Epidermal melanocyte (primary cell): ENCODE measurements at regions not wholly inside any gene's neighbourhood (a gene's known extent, or its start where the extent isn't known, plus 50 kb on each side); places are given as distances from the start of the nearest gene placed in this dataset.

Experiments
- DNase-seq: peaks from one replicate; pipeline ENCODE4 v3.0.0; 2011; ENCODE audit warnings: low spot score; ENCODE audit not compliant: insufficient read length

DNA sequence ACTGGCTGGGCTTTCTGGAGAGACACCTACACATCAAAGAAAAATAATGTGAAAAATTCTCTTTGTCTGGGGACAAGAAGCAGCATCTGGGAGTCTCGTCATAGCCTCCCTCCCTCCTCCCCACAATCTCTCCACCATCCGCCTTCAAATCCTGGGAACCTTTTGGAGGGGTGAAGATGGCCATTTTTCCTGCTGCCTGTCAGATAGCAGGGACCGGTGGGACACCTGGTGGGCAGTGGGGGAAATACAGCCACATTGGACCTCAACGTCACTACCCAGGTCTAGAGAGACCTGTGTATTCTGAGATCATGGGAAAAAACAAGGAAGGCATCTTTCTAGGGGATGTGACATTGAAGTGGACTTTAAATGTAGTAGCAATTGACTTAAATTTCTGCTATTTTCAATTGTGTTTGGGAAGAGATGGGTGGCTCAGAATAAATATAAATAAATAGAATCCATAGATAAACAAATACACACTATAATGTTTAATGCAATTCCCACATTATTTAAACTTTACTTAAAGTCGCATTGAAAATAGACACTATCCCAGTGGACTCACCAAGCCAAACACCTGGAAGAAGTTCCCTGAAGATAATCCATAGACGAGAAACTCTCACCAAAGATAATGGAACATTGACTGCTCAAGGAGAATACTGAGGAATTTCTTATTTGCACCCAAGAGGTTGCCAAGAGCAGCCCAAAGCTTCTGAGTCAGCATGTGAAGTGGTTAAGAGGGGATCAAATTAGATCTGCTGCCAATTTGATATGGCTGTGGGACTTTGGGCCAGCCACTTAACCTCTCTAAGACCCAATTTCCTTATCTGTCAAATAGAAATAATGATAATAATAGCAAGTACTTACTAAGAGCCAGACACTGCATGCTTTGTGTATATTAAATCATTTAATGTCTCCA lies 147.6 kb upstream of the CAMK1G start:
- peak; percentile 48 for DNase-seq

DNA sequence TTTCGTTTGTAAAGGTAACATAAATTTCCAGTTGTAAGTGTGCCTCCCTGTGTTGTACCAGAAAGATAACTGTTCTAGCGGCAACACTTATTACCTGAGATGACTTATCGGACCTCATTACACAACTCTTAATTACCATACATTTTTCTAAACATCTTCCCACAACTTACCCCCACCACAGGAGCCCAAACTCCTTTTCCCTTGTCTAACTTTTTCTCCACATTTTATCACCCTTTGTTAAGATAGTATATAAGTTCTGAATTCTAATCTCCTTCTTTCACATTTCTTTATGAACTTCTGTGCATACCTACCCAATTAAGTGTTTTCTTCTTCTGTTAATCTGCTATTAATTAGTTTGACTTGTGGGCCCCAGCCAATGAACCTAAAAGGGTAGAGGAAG lies 143.7 kb upstream of the CAMK1G start:
- DNase-seq = no peak

DNA sequence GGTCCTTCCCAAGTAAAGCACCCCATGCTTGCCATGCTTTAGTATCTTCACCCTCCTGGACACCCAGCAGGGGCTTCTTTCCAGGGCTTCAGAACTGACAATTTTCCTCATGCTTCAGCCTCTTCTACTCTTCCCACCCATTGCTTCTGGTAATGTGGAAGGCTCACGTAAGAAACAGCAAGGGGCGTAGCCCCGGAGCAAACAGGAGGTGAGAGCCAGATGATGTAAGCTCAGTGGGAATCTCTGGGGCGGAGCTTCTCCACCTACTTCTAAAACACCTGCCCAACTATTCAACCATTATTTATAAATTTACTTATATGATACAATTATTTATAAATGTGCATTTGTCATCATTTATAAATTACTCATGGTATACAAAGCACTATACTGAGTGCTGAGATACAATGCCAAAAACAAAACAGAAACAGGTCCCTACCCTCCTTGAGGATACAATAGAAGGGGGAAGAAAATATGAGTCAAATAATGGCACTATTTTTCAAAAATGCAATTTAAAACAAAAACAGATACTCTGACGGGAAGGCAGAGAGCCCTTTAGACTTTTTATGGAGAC lies 140.1 kb upstream of the CAMK1G start:
- no peak for DNase-seq

DNA sequence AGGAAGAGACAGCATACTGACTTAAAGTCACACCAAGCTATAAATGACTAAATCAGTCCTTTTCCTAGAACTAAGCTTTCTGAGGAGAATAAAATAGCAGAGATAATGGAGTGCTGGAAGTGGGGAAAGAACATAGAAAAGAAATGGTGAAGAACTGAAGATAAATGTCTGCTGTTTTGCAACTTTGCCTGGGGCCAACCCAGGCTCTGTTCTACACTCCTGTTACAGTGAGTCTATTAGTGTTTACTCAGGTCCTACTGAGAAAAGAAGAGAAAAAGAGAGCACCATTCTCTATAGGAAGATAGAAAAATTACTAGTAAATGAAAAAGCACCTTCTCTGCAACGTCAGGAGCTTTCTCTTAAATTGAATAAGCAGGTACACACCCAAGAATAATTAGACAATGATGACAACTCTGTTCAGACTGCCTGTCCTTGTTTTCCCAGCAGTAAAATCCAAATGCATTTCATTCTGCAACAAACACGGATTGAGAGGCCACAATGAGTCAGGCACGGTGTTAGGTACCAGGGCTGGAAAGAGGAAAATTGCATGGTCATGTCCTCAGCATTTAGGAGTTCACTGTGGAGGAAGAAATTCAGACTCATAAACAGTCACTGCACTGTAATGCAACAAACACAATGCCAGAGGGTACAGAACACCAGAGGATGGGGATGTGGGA lies 139.4 kb upstream of the CAMK1G start:
- DNase-seq = no peak

DNA sequence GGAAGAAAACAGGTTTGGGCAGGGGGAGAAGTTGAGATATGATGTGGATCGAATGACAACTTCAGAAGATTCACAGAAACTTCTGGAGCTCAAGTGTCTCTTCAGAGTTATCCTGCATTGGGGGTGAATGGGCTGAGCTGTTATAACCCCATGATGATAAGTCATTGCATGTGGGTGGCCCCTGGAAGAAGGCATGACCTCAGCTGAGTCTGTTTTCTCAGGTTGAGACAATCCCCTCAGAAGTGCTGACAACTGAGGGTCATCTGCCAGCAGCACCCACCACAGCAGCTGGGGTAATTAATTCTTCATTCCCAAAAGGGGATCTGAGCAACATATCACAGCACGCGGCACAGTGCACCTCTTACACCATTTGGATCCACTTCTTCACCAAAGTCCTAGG lies 138.6 kb upstream of the CAMK1G start:
- no peak for DNase-seq

DNA sequence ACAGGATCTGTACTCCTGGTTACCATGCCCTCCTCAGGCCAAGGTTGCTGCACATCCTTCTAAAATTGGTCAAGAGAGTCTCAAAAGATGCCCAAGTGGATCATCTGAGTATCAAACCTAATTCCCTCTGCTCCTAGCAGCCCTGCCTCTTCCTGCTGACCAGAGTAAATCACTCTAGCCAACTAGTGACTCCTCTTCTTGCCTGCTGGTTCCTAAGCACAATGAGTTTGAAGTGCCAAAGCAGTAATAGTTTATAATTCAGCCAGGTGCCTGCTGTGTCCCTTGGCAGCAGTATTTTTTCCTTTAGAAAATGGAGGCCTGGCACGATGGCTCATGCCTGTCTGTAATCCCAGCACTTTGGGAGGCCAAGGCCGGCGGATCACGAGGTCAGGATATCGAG lies 137.9 kb upstream of the CAMK1G start:
- DNase-seq = no peak

DNA sequence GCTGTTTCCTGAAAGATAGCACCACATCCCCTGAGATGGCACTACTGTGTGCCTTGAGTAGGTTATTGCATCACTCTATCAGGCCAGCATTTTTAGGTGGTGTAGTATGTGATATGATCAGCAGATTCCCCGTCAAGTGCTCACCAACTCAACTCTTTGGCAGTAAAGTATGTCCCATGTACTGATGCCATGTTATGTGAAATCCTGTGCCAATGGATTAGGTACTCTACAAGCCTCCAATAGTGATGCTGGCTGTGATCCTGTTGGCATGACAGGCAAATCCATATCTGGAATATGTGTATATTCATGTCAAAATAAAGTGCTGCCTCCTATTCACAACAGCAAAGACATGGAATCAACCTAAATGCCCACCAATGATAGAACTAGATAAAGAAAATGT lies 137.2 kb upstream of the CAMK1G start:
- no peak for DNase-seq

DNA sequence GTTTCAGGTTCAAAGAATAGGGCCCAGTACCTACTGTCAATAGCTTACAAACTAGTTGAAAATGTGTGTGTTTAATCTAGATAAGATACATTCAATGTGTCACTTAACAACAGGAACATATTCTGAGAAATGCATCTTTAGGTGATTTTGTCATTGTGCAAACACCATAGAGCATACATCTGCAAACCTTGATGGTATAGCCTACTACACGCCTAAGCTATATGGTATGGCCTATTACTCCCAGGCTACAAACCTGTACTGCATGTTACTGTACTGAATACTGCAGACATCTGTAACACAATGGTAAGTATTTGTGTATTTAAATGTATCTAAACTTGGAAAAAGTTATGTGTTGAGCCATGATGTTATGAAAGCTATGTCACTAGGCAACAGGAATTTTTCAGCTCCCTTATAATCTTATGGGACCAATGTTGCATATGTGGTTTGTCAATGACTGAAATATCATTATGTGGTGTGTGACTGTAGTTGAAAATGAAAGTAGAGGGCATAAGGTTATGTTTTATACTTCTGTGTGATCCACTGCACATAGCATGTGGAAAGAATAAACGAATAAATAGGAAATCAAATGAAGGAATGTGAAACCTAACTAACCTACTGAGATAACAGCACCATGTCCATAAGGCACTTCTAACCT lies 129.0 kb upstream of the CAMK1G start:
- DNase-seq = no peak

DNA sequence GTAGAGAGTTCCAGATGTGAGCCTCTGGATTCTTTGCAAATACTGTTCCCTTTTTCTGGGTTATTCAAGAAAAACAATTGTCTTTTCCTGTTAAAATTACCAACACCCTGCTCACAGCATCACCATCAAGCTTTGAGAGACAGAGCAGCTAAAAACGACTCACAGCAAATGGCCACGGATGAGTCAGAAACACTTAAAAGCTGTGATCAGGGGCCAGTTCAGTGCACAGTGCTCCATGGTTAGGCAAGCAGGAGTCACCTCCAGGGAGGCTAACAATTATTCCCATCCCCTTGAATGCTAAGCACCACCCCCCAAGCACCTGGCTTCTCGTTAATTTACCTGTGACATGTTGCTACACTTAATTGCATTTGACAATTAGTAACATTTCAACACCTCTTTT lies 128.4 kb upstream of the CAMK1G start:
- DNase-seq = no peak

DNA sequence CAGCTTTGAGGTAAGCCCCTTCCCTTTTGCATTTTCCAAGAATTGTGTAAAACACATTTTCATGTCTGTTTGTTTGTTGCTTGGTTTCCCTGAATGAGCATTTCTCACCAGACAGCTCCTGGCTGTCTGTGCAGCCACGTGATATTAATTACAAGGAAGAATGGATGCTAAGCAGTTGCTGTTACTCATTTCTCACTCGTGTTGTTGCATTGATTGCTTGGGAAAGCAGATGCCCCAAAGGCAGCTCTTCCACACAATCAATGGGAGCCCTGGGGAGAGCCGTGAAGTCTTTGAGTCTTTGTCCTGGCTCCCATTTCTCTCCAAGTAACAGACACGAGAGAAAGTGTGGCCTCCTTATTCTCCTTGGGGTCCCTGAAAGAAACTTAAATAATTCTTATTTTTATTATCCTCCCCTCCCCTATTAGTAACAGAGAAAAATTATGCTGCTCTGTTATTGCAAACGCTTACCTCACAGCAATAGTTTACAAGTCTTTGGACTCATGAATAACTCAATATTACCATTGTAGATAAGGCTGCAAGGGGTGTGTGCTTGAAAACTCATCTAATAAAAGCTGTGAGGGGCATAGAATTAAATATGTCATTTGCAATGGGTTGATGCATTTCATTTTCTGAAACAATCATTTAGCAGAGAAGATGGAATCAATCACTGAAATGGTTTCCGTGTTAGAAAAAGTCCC lies 127.7 kb upstream of the CAMK1G start:
- no peak for DNase-seq

DNA sequence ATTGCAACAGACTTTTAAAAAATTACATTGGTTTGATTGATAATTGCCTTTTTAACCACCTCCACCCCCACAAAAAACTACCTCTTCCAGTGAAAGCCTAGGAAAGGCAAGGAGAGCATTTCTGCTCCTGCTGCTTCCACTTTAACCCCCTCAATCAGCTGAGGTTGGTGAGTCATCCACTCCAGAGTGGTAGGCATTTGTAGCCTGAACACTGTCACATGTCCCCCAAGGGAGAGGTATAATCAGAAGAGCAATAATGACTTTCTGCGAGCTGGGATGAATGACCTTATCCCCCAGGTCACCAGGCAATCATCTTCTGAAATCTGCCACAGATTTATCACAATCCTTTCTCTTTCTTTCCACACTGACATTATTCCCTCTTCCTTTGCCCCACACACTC lies 126.6 kb upstream of the CAMK1G start:
- no peak for DNase-seq

DNA sequence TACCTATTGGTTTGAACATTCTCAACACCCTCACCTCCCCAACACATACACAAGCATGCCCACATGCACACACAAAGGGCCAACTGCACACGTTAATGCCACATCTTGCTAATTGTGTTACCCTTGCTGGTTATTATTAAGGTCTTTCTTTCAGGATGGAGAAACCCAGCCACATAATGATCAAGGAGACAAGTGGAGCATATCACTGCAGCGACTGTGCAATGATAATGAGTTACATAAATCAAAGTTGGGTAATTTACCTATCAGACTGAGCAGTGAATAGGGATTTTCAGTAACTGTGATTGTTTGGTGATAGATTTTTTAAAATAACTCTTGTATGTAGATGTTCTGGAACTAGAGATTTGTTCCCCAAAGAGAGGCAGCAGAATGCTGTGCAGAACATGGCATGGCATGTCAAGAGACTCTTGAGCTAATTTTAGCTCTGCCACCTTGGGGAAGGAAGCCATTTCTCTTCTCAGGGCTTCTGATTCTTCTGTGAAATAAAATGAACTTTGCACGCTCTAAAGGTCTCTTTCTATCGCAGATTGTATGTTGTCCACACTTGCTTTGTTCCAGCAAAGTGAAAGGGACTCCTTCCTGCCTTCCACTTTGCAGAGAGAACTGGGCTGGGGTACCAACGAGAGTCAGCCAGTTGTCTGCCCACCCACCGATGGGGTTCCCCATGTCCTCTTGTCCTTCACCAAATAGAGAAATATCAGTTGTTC lies 126.0 kb upstream of the CAMK1G start:
- no peak for DNase-seq

DNA sequence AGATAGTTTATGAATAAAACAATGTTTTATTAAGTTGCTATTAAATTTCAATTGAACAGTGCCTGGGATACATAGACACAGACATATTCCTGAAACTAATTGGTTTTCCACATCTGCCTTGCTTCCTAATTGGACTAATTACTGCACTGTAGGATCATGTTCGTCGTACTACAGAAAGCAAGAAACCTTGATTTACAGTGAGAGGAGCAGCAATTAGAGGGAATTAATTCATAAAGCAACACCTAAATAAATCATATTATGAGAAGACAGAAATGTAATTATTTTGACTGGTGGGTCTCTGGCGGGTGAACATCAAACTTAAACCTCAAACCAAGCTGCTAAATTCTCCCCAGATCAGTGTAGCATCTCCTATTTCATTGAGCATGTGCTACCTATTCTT lies 124.6 kb upstream of the CAMK1G start:
- no peak for DNase-seq

DNA sequence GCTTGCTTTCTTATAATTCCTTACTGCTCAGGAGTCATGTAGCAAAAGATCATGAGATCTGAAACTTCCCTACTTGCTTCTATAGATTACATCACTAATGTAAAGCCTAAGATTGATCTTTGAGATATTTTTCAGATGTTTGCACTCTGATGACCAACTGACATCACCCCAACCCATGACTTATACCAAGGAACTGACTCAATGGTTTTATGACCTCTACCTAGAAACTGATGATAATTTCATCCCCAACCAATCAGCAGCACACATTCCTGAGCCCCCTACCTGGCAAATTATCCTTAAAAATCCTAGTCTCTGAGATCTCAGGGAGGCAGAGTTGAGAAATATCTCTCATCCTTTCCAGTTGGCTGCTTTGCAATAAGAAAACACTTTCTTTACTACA lies 122.3 kb upstream of the CAMK1G start:
- DNase-seq = no peak

DNA sequence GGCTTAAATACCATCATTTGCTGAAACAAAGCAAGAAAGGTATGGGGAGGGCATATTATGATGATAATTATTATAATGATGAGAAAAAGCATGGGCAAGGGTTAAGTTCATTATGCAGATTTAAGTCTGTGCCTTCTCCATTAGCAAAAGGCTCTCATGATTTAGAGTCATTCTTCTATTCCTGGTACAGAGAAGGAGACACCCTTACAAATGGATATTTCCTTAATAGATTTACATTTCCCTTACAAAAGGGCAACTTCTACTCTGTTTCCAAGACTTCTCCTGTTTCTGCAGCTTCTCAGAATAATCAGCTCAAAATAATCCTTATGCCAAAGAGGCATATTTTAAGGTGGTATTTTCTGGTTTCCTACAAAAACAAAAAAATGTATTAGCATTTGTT lies 121.1 kb upstream of the CAMK1G start:
- no peak for DNase-seq

DNA sequence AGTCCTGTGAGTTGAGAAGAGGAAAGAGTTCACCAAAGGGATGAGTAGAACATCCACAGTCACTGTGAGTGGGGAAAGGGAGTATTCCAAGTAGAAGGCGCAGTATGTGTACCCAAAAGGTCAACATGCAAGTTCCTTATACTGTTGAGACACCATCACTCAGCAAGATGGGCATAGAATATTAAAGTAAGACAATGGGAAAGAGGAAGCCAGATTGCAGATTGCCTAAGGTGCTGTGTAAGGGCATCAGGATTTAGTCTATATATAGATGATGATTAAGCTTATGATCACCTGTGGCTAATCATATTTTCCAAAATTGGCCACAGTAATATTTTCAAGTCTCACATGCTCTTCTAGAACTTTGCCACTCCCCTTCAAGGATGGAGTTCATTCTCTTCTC lies 120.1 kb upstream of the CAMK1G start:
- DNase-seq = no peak

DNA sequence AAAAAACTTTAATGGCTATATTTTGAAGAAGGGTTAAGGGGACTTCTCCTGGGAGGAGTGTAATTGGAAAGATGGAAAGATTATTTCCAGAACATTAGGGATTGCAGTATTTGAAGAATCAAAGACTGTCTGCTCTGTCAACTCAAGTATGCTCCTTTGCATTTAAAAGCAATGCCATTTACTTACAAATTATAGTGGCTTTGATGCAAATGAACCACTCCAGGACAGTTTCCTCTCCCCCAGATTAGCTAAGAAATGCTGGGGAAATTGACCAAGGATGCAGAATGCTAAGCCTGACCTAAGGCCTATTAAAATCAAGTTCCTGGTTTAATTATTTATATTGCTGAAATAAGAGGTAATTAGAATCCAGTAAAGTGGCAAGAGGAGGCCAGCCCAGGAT lies 110.5 kb upstream of the CAMK1G start:
- no peak for DNase-seq

DNA sequence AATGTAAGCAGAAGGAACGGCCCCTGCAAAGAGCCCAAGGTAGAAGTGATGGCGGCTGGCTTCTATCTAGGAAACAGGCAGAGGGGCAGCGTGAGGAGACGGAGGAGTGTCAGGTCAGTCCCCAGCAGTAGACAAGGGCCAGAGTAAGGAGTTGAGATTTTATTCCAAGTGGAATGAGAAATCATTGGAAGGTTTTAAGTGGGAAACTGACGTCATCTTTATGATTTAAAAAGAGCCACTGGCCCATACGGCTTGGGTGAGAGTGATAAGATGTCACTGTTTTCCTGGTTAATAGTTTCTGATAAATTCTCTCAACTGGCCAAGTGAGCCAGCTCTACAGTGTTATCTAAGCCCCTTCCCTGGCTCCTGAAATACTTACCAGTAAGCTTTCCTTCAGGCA lies 103.2 kb upstream of the CAMK1G start:
- DNase-seq = no peak

DNA sequence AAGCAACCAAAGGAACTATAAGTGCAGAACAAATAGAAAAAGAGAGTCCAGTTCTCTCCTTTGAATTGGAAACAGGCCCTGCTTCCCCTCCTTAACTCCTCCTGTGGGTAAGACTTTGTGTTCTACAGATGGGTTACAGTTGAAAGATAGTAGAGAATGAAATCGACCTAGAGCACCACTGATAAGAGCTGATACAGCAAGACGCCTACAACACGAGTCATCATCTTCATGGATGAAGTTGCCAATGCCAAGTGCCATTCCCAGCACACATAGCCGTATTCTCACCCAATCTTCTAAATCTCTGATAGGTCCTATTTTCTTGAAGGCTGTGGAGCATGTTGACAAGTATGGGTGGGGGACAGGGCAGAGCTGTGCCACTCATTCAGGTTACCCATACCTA lies 99.8 kb upstream of the CAMK1G start:
- no peak for DNase-seq

DNA sequence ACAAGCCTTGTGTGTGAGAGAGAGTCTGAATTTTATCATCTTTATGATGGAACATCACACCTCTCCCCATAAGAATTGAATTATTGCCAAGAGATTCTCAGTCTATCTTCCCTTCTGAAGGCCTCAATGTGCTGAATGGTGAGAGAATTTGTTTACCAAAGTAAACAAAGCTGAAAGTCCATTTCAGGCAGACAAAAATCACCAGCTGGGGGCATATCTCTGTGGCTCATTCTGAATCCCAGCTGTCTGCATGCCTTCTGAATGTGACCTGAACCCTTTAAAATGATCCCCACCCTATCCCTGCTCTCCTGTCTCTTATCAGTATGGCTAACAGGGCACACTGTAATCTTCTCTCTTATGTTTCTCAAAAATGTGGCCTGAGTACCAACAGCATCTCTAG lies 99.1 kb upstream of the CAMK1G start:
- no peak for DNase-seq

DNA sequence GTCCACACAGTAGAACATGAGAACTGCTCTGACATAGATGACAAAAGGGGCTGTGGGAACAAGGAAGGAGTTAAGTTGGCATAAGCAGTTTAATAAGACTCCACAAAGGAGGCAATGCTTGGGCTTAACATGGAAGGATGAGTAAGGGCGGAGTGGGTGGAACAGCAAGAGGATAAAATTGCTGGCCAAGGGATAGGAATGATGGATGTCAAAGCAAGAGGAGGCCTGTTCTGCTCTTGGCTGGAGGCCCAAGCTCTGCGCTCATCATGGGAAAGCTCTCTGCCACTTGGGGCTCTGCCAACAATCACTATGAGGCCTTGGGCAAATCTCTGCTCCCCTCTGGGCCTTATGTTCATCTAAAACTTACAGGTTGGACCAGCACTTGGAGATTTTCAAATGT lies 98.3 kb upstream of the CAMK1G start:
- DNase-seq = no peak
